MG63 (cell line): ENCODE measurements at regions not wholly inside any gene's neighbourhood (a gene's known extent, or its start where the extent isn't known, plus 50 kb on each side); places are given as distances from the start of the nearest gene placed in this dataset.

Source experiments
- DNase-seq: peaks from one replicate; pipeline ENCODE4 v3.0.0-alpha.2; 2020
- H3K27me3 ChIP-seq: fragments of 250-450 bp; sonication (Bioruptor Pico); 2 replicates; pipeline ENCODE4 v1.5.1; 2020; ENCODE audit warnings: mild to moderate bottlenecking, moderate library complexity
- H3K36me3 ChIP-seq: fragments of 250-450 bp; sonication (Bioruptor Pico); 2 replicates; pipeline ENCODE4 v1.5.1; 2020; ENCODE audit warnings: mild to moderate bottlenecking, moderate library complexity
- H3K4me3 ChIP-seq: fragments of 250-450 bp; sonication (Bioruptor Pico); 2 replicates; pipeline ENCODE4 v1.5.1; 2020; ENCODE audit warnings: mild to moderate bottlenecking, moderate library complexity
- H3K9me3 ChIP-seq: fragments of 250-450 bp; sonication (Bioruptor Pico); 2 replicates; pipeline ENCODE4 v1.5.1; 2020; ENCODE audit warnings: mild to moderate bottlenecking, moderate library complexity

DNA sequence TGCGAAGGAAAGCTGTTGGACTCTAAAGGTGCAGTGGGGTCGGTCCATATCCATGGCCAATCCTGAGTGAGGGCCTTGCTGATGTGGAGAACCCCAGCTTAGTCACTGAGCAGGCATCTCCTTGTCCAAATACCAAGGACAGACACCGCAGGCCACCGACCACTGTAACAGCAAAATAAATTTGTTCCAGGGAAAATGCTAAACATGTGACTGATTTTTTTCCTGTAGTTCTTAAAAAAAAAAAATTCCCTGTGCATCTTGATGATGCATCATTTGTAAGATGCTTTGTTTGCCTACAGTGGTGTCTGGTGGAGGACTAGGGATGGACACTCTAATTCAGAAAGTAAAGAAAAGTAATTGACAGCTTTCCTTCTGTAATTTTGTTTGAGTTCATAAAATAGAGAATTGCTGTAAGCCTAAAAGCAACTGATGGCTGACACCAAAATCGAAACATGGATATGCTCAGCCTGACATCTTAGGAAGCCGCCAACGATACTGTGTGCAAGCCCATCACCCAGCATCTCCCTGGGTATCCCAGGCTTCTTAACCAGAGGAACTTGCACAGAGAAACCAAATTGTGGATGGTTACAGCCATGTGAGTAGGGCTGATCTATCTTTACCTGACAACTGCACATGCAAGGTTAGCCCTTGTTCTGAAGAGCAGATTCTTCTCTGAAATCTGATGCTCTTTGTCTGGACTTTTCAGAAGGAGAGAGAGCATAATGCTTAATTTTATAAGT, 188.6 kb downstream of the ARL4C start:
- Histone ChIP-seq H3K4me3 (no peak overlapping the region), H3K27me3 (no peaks in the 10 kb centered on the region), H3K9me3 (no peaks in the 10 kb centered on the region; the same call in 1 of the 2 replicates), H3K36me3 (no peaks in the 10 kb centered on the region)
- DNase-seq = no peak

DNA sequence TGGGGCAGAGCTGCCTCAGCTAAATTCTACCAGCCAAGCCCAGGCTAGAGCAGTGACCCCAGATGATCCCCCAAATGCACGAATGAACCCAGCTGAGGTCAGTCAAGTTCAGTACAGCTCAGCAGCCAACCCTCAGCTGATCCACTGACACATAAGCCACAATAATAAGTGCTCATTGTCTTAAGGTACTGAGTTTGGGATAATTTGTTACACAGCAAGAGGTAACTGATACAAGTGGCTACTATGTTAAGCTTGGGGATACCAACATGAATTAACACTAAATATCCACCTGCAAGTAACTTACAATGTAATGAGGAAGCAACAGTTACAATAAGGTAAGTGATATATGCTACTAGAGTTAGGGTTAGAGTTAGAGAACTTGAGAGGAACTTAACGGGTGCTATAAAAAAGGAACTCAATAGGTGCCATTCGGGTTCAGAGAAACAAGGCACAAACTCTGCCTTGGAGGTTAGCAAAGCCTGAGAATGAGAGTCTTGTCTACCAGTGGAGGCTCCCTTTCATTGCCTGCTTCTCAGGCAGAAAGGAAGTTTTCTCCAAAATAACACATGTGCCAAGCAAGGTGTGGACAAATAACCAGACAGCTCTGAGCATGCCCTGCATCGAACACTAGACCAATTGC, 189.4 kb downstream of the ARL4C start:
- H3K9me3 ChIP-seq = no peaks in the 10 kb centered on the region; the same call in 1 of the 2 replicates
- DNase-seq = no peak
- H3K27me3 ChIP-seq = no peaks in the 10 kb centered on the region
- no peak overlapping the region for H3K4me3 ChIP-seq
- H3K36me3 ChIP-seq = no peaks in the 10 kb centered on the region

DNA sequence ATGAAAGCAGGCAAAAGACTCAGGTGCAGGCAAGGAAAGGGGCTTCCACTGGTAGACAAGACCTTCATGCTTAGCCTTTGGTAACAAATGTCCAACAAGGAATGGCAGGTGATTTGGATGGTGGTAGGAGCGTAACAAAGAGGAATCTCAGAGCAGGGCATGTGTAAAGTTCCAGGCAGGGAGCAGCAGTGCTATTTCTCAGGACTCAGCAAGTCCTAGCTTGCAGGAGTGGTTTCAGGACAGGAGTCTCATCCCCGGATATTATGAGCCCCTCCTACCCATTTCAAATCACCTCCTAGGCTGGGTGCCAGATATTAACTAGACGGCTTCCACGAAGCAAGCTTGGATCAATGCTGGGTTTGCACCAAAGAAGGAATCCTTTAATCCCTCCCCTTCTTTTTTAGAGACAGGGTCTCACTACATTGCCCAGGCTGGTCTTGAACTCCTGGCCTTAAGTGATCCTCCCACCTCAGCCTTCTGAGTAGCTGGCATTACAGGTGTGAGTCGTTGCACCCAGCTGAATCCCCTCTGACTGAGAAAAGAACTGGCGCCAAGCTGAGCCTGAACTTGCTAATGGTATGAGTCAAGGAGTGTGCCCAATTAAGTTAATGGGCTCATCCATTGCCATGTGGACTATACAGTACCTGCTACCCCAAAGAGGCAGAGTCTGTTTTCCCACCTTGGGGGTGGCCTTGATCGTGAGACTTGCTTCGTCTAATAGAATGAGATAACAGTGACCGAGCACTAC, 190.3 kb downstream of the ARL4C start:
- no peaks in the 10 kb centered on the region for H3K36me3 ChIP-seq
- H3K4me3 ChIP-seq = no peak overlapping the region
- no peaks in the 10 kb centered on the region; the same call in 1 of the 2 replicates for H3K9me3 ChIP-seq
- no peaks in the 10 kb centered on the region for H3K27me3 ChIP-seq
- peak; percentile 39 for DNase-seq

DNA sequence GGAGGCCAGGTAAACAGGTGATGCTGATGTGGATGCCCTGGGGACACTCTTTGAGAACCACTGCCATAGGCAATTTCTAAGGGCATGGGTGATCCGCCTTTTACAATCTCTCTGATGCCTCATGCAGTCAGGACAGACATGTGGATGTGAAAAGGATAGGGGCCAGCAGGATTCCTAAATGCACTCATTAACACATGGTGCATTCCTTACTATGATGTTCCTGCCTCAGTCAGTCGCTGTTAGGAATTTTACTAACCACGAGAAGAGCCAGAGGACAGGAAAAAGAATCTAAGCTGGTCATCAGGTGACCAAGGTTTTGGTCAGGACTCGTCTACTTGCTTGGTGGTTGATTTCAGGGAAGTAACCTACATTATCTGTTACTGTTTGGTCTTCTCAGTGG, 191.0 kb downstream of the ARL4C start:
- Histone ChIP-seq H3K9me3 (no peaks in the 10 kb centered on the region; the same call in 1 of the 2 replicates), H3K36me3 (no peaks in the 10 kb centered on the region), H3K27me3 (no peaks in the 10 kb centered on the region), H3K4me3 (no peak overlapping the region)
- DNase-seq = no peak

DNA sequence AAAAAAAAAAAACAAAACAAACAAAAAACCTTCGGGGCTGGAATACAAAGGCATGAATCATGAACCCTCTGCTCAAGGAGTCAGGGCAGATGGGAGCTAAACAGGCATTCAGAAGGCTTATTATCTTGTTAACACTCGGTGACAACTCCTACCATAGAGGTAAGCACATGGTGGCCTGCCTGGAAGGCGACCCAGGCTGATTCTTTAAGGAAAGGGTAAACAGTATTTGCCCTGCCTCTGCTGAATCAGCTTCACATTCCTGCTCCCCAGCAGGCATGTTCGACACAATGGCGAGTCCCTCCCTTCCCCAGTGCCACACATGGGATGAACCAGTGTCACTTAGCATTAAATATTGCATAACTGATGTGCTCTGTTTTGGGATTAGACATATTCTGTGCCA, 191.9 kb downstream of the ARL4C start:
- Histone ChIP-seq H3K27me3 (no peaks in the 10 kb centered on the region), H3K9me3 (no peaks in the 10 kb centered on the region; the same call in 1 of the 2 replicates), H3K36me3 (no peaks in the 10 kb centered on the region), H3K4me3 (no peak overlapping the region)
- DNase-seq = peak; percentile 17

GRCh38 chr2:234302664-234302991, 194.3 kb downstream of the ARL4C start:
- DNase-seq = no peak
- Histone ChIP-seq H3K9me3 (no peaks in the 10 kb centered on the region; the same call in 1 of the 2 replicates), H3K27me3 (no peaks in the 10 kb centered on the region), H3K4me3 (no peak overlapping the region), H3K36me3 (no peaks in the 10 kb centered on the region)

GRCh38 chr2:234300932-234301823, 195.7 kb downstream of the ARL4C start:
- Histone ChIP-seq H3K27me3 (no peaks in the 10 kb centered on the region), H3K4me3 (no peak overlapping the region), H3K36me3 (no peaks in the 10 kb centered on the region), H3K9me3 (no peaks in the 10 kb centered on the region)
- no peak for DNase-seq

GRCh38 chr2:234300391-234300925, 196.4 kb downstream of the ARL4C start:
- no peak for DNase-seq

GRCh38 chr2:234298918-234299317, 198.0 kb downstream of the ARL4C start:
- DNase-seq = no peak
- Histone ChIP-seq H3K36me3 (no peaks in the 10 kb centered on the region), H3K27me3 (no peaks in the 10 kb centered on the region), H3K9me3 (no peaks in the 10 kb centered on the region), H3K4me3 (no peak overlapping the region)

More at GRCh38 chr2:234300391-234300925, 196.4 kb downstream of the ARL4C start:
- no peaks in the 10 kb centered on the region for H3K9me3 ChIP-seq
- no peak overlapping the region for H3K4me3 ChIP-seq
- no peaks in the 10 kb centered on the region for H3K27me3 ChIP-seq
- H3K36me3 ChIP-seq = no peaks in the 10 kb centered on the region

DNA sequence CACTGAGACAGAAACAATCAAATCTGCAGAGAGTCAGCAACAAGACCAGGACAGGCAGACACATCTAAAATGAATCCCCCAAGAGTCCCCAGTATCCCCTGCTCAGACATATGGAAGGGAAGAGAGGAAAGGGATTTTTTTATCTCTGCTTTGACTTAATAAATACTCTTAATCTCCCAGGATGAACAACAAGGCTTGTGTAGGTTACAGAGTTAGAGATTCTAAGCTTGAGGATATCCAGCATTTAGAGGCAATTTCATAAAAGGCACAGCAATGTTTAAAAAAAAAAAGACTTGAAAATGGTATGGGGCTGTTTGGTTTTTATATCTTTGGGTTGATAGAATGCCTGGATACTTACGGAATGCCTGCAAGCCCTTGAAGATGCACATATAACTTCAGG, 199.9 kb downstream of the ARL4C start:
- no peak for DNase-seq
- Histone ChIP-seq H3K4me3 (no peak overlapping the region), H3K27me3 (no peaks in the 10 kb centered on the region), H3K9me3 (no peaks in the 10 kb centered on the region), H3K36me3 (no peaks in the 10 kb centered on the region)

DNA sequence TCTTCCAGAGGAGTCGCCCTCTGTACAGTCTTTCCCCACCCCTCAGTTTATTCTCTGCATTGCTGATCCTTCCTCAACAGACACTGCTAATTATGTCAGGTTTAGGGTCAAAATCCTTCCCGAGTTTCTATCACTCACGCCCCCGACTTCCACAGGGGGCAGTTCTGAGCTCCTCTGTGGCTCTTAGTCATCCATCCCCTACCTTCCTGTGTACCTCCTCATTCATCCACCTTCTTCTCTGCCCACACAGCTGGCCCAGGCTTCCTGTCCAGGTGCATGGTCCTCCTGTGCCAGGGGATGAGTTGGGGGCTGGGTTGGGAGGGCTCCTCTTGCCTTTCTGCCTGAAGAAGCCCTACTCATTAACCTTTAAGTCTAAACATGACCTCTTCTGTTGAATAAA, 202.9 kb downstream of the ARL4C start:
- Histone ChIP-seq H3K36me3 (no peaks in the 10 kb centered on the region), H3K9me3 (no peaks in the 10 kb centered on the region), H3K4me3 (no peak overlapping the region), H3K27me3 (no peaks in the 10 kb centered on the region)
- no peak for DNase-seq

DNA sequence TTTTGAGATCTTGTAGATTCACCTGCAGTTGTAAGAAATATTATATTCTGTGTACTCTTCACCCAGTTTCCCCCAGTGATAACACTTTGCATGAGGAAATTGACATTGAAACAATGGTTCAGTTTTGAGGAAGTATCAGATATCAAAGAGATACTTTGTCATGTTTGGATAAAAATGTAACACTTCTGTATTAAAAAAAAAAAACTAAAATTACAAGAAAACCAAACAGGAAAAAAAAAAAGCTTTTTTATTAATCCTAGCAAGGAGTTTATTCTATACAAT, 204.0 kb downstream of the ARL4C start:
- H3K9me3 ChIP-seq = no peaks in the 10 kb centered on the region
- no peaks in the 10 kb centered on the region for H3K36me3 ChIP-seq
- no peak for DNase-seq
- H3K27me3 ChIP-seq = no peaks in the 10 kb centered on the region
- no peak overlapping the region for H3K4me3 ChIP-seq

- DNase-seq = no peak
- Histone ChIP-seq H3K27me3 (no peaks in the 10 kb centered on the region), H3K9me3 (no peaks in the 10 kb centered on the region), H3K4me3 (no peak overlapping the region), H3K36me3 (no peaks in the 10 kb centered on the region)
Measured at GRCh38 chr2:234292205-234292961, 204.5 kb downstream of the ARL4C start.

DNA sequence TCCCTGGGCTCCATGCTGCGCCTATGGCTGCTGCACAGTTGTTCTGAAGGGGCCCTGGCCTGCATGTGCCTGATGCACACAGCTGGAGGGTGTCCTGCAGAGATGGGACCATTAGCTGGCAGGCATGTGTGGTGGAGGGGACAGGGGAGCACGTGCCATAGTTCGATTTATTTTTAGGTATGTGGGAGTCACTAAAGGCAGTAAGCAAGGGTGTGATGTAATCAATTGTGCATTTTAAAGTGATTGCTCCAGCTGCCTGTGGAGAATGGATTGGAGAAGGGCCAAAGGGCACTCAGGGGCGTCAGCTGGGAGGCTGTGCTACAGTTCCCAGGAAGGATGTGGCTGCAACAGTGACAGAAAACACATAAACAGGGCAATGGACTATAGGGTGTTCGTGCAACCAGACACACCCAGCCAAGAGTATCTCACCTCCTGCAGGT, 205.1 kb downstream of the ARL4C start:
- DNase-seq = peak; percentile 76
- H3K36me3 ChIP-seq = no peaks in the 10 kb centered on the region
- H3K9me3 ChIP-seq = no peaks in the 10 kb centered on the region
- H3K27me3 ChIP-seq = no peaks in the 10 kb centered on the region
- H3K4me3 ChIP-seq = no peak overlapping the region

DNA sequence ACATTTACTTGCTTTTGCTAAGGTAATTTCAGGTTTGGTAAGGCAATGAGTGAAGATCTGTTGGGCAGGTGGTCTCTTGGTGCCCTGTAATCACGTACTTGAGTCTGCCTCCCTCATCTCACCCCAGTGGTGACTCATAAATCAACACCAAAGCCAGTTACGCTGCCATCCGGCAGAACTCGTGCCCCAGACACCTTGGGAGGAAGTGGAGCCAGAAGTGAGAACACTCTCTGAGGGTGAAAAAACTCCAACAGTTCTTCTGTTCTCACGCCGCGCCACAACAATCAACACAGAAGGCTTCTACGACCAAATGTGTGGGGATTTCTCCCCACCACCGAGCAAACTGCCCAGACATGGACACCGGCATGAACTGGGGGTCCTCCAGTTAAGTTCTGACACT, 206.2 kb downstream of the ARL4C start:
- no peaks in the 10 kb centered on the region for H3K27me3 ChIP-seq
- DNase-seq = no peak
- no peaks in the 10 kb centered on the region for H3K36me3 ChIP-seq
- H3K4me3 ChIP-seq = no peak overlapping the region
- H3K9me3 ChIP-seq = no peaks in the 10 kb centered on the region
